Epithelial cell of prostate (primary cell): ENCODE measurements at regions not wholly inside any gene's neighbourhood (a gene's known extent, or its start where the extent isn't known, plus 50 kb on each side); places are given as distances from the start of the nearest gene placed in this dataset.

Experiments used
- DNase-seq: peaks from one replicate; pipeline ENCODE4 v3.0.0-alpha.2; 2011; ENCODE audit warnings: low read depth, low spot score
- H3K27ac ChIP-seq: fragments of 450-650 bp; 2 replicates; pipeline ENCODE4 v1.5.1; 2017; ENCODE audit warnings: mild to moderate bottlenecking

GRCh38 chr4:62235911-62236310, 1035.8 kb downstream of the ADGRL3 start:
- H3K27ac ChIP-seq = no peak overlapping the region
- no peak for DNase-seq

- DNase-seq = no peak
- no peak overlapping the region for H3K27ac ChIP-seq
These were observed 1032.7 kb downstream of the ADGRL3 start for GRCh38 chr4:62232814-62233213.

- no peak overlapping the region for H3K27ac ChIP-seq
- DNase-seq = no peak
These were observed 1031.9 kb downstream of the ADGRL3 start for GRCh38 chr4:62231994-62232393.

GRCh38 chr4:62226082-62226481, 1026.0 kb downstream of the ADGRL3 start:
- no peak for DNase-seq
- no peak overlapping the region for H3K27ac ChIP-seq

- H3K27ac ChIP-seq = no peak overlapping the region
- no peak for DNase-seq
These were observed 1022.0 kb downstream of the ADGRL3 start for GRCh38 chr4:62222121-62222520.

- DNase-seq = no peak
These were observed 1010.4 kb downstream of the ADGRL3 start for GRCh38 chr4:62210486-62210885.

GRCh38 chr4:62209757-62210485, 1009.8 kb downstream of the ADGRL3 start:
- H3K27ac ChIP-seq = no peak overlapping the region
- no peak for DNase-seq

More at GRCh38 chr4:62210486-62210885, 1010.4 kb downstream of the ADGRL3 start:
- no peak overlapping the region for H3K27ac ChIP-seq

GRCh38 chr4:62208921-62209320, 1008.8 kb downstream of the ADGRL3 start:
- DNase-seq = no peak

GRCh38 chr4:62204136-62204535, 1004.0 kb downstream of the ADGRL3 start:
- no peak overlapping the region for H3K27ac ChIP-seq
- DNase-seq = no peak

More at GRCh38 chr4:62208921-62209320, 1008.8 kb downstream of the ADGRL3 start:
- no peak overlapping the region for H3K27ac ChIP-seq

GRCh38 chr4:62199291-62199810, 999.2 kb downstream of the ADGRL3 start:
- DNase-seq = no peak
- no peak overlapping the region for H3K27ac ChIP-seq

GRCh38 chr4:62196338-62196737, 996.2 kb downstream of the ADGRL3 start:
- no peak for DNase-seq
- H3K27ac ChIP-seq = no peak overlapping the region

- no peak overlapping the region for H3K27ac ChIP-seq
- DNase-seq = no peak
These were observed 994.2 kb downstream of the ADGRL3 start for GRCh38 chr4:62194342-62194741.

GRCh38 chr4:62193761-62194160, 993.6 kb downstream of the ADGRL3 start:
- no peak for DNase-seq
- no peak overlapping the region for H3K27ac ChIP-seq

- DNase-seq = no peak
- no peak overlapping the region for H3K27ac ChIP-seq
These were observed 991.5 kb downstream of the ADGRL3 start for GRCh38 chr4:62191451-62192240.

- H3K27ac ChIP-seq = no peak overlapping the region
- DNase-seq = no peak
These were observed 970.1 kb downstream of the ADGRL3 start for GRCh38 chr4:62170235-62170634.

- no peak for DNase-seq
- H3K27ac ChIP-seq = no peak overlapping the region
These were observed 968.6 kb downstream of the ADGRL3 start for GRCh38 chr4:62168681-62169080.

- no peak for DNase-seq
- no peak overlapping the region for H3K27ac ChIP-seq
These were observed 962.5 kb downstream of the ADGRL3 start for GRCh38 chr4:62162606-62163005.

GRCh38 chr4:62161446-62161845, 961.3 kb downstream of the ADGRL3 start:
- no peak for DNase-seq
- no peak overlapping the region for H3K27ac ChIP-seq

GRCh38 chr4:62159876-62160275, 959.8 kb downstream of the ADGRL3 start:
- DNase-seq = no peak

GRCh38 chr4:62159306-62159705, 959.2 kb downstream of the ADGRL3 start:
- DNase-seq = no peak
- H3K27ac ChIP-seq = no peak overlapping the region

More at GRCh38 chr4:62159876-62160275, 959.8 kb downstream of the ADGRL3 start:
- H3K27ac ChIP-seq = no peak overlapping the region

- H3K27ac ChIP-seq = no peak overlapping the region
- DNase-seq = no peak
These were observed 956.1 kb downstream of the ADGRL3 start for GRCh38 chr4:62156205-62156604.
